SH-SY5Y (cell line): ENCODE measurements at regions not wholly inside any gene's neighbourhood (a gene's known extent, or its start where the extent isn't known, plus 50 kb on each side); places are given as distances from the start of the nearest gene placed in this dataset.

ENCODE experiments used
- GATA2 ChIP-seq: IDR thresholded peaks from 2 replicates; pipeline ENCODE4 v1.6.1; 2011; ENCODE audit warnings: mild to moderate bottlenecking, low read depth, low read length
- GATA3 ChIP-seq: IDR thresholded peaks from 2 replicates; pipeline ENCODE4 v1.6.1; 2011; ENCODE audit warnings: low read depth, mild to moderate bottlenecking, low read length, moderate library complexity

- TF ChIP-seq GATA2 (no peak), GATA3 (no peak)
Measured at GRCh38 chr10:44167752-44168151, 217.1 kb downstream of the CXCL12 start.
